Left ventricle myocardium superior (tissue), 1 donor: ENCODE measurements at regions not wholly inside any gene's neighbourhood (a gene's known extent, or its start where the extent isn't known, plus 50 kb on each side); places are given as distances from the start of the nearest gene placed in this dataset.

Source experiments
- ATAC-seq: fragments of 200-7000 bp; cut with Tn5 transposase; one replicate; pipeline ENCODE4 v1.9.1; 2020; ENCODE audit warnings: mild to moderate bottlenecking, moderate library complexity
- DNase-seq: peaks from one replicate; pipeline ENCODE4 v3.0.0-alpha.2; 2020
- intact Hi-C: fragments of 100-400 bp; cut with micrococcal nuclease; formaldehyde crosslinking; loops from one replicate; pipeline ENCODE4 v1.11.0; 2022
- donor health status: DM: no; HTN: yes; CAD: no; lungs with severe emphysema.

DNA sequence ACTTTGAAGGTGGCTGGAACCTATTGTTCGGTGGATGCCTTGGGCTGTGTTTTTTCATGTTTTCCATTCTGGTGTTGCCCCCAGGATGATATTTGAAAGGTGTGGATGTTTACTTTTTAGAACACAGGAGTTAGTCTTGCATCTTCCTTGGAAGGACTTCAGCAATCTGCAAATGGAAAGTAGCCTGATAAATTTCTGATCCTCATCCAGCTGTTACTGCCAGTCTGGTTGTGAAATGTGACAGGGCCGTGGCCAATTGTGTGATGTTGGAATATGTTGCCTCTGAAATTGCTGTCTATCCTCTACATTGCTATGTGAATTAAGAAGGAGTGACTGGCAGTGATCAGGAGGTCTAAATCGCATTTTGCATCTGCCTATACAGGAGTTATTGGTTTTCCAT lies 382.5 kb upstream of the C2CD4B start:
- DNase-seq (peak; percentile 41), ATAC-seq (peak; percentile 41)
- intact Hi-C loops: no loop called here

DNA sequence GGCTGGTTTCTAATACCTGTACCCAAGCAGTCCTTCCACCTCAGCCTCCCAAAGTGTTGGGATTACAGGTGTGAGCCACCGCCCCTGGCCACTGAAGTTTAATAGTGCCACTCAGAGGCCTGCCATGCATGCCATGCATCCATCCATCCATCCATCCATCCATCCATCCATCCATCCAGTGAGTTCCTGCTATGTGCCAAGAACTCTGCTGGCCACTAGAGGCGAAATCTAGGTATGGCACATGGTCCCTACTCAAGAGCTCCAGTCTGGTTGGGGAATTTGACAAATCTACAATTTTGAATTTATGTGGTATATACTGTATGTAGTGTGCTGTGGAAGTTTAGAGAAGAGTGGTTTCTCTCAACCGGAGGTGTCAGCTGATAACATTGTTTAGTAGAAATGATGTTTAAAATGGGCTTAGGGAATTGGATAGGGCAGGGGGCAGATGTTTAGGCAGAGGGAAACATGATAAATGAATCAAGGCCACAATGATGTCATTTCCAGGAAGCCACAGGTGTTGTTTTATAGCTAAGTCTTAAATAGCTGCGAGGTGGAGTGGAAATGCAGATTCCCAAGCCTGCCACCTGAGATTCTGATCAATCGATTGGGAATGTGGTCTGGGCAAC lies 384.4 kb upstream of the C2CD4B start:
- intact Hi-C loops: no loop called here
- ATAC-seq: no peak
- DNase-seq: no peak

DNA sequence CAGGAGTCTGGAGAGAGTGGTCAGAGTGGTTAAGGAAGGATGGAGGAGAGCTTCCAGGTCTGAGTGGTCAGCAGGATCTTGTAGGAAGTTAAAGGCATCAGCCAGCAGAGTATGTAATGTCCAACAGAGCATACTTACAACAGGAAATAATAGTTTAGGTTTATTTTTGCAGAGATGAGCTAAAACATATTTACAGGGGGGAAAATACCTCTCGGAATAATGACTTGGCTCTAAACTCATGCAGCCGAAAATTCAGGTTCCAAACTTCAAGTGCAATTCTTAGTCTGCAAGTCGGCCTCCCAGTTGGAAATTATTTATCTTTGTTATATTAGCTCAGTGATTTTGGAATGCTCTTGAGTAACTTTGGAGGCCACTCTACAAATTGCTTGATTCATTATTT lies 385.0 kb upstream of the C2CD4B start:
- intact Hi-C loops: loop anchor here (10.0 kb wide), 1 partner anchor 155 kb away; the partner anchor contains the start of gene TLN2
- ATAC-seq (no peak), DNase-seq (no peak)

DNA sequence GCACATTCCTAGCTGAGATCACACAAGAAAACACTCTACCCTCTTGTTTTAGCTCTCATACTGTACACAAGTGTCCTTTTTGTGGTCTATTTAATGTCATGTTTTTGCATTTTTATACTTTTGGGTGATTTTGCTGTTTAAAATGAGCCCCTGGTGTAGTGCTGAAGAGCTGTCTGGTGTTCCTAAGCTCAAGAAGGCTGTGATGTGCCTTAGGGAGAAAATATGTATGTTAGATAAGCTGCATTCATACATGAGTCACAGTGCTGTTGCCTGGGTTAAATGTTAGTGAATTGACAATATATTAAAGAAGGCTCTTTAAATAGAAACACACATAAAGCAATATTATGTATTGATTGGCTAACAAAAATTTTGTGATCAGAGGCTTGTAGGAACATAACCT lies 387.4 kb upstream of the C2CD4B start:
- intact Hi-C loops: loop anchor here (10.0 kb wide), 1 partner anchor 158 kb away; the partner anchor contains the start of gene TLN2
- DNase-seq (no peak), ATAC-seq (no peak)

DNA sequence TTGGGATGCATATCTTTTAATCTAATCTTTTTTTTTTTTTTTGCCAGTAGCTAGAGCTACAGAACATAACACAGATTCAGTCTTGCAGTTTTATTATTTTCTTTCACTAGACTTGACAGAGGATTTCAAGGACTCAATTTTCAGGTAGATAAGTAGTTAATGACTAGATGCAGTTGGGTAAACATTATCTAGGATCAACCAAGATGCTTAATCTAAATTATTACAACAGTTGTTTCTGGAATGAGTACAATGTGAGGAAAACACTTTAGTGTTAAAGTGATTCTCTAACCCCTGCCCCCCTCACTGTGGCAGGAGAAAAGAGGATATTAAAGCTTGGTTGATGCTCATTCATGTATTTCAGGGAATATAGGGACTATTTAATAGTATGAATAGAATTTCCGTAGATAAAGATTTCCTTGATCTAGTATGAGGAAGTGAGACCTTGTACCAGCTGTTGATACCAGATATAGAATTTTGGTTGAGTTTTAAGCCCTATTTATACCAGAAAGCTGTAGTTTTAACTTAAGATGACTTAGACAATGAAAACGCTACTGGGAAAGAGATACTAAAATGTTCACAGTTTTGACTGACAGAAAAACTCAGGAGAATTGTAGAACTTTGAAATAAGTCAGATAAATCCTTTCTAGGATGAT lies 389.0 kb upstream of the C2CD4B start:
- intact Hi-C loops: loop anchor here (10.0 kb wide), 1 partner anchor 159 kb away; the partner anchor contains the start of gene TLN2
- DNase-seq (no peak), ATAC-seq (no peak)

DNA sequence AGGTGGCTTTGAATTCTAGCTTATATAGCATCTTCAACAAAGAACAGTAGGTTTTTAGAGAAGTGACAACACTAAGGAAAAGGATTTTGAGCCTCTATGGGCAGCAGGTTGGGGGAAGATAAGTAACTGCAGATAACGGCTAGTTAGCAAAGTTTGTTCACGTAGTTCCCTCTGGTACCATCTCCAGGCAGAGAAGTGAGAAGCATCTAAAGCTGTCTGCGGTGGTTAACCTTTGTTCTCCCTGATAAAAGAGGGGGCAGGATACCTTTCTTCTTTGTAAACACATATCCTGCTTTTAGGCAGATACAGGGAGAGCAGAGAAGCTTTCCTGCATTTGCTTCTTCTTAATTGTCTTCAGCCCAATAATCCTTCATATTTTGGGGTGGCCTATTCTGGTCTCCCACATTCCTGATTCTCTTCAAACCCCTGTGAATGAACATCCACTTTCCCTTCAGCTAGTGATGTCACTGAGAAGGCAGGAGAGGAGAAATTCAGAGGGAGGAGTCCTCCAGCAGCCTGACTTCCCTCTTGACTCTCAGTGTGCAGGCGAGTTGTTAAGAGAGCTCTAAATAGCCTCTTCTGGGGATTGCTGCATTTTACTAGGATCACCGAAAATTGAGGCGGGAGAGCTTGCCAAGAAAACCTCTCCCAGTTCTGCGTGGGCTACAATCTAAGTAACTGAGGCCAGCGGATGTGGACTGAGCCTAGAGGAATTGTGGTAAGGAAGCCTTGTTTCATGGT lies 393.7 kb upstream of the C2CD4B start:
- DNase-seq: peak; percentile 46
- intact Hi-C loops: loop anchor here (10.0 kb wide), 1 partner anchor 164 kb away; the partner anchor contains the start of gene TLN2

DNA sequence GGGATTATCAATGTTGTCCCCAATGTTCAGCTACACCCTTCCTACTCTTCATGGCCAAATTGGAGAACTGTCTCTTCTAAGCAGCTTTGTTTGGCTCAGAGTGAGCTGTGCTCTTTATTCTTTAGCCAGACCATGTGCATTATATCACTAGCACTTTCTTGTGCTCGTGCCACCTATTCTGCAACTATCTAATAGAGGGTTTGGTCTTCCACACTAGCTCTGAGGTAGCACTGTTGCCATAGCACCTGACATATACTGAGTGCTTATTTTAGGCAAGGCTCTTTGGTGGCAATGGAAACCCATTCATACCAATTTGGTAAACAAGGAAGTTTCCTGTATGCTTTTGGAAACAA lies 394.3 kb upstream of the C2CD4B start:
- DNase-seq: no peak
- ATAC-seq: no peak
- intact Hi-C loops: loop anchor here (10.0 kb wide), 1 partner anchor 165 kb away; the partner anchor contains the start of gene TLN2

More for the DNA sequence above, 393.7 kb upstream of the C2CD4B start:
- peak; percentile 85 for ATAC-seq

DNA sequence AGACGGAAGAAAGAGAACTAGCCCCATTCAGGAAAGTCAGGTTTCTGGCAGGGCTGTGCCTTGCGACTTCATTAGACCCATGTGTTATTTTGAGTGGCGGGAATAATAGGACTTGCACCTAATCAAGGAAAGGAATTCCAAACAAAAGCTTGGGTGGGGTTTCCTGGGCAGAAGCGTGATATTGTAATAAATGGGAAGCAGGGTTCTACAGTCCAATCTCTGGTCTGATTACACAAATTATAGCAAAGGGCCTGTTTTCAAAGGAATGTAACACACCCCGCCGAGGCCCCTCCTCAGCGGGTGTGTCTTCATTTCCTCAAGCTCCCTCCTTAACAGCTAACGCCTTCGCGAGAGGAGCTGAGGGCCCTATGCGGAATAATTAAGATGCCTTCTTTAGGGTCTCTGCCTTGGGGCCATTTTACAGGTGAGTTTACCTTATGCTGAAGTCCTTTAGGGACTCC lies 396.0 kb upstream of the C2CD4B start:
- ATAC-seq (peak; percentile 59), DNase-seq (no peak)
- intact Hi-C loops: no loop called here

DNA sequence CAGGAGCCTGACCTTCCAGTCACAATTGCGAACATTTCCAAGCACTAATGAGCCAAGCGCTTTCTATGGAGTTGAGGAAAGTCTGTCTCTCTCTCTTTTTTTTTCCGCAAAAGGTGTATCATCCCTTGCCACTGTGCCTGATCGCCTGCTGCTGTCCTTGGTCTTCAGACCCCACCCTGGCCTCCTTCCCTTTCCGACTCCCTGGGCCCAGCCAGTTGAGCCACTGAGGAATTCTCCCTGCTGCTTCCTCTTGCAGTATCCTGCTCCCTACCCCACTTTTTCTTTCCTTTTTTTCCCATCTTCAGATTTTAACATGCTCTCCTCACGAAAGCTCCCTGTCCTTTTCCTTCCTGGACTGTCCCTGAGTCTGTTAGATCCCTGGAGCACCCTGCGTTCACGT lies 396.5 kb upstream of the C2CD4B start:
- DNase-seq: no peak
- no peak for ATAC-seq
- intact Hi-C loops: no loop called here

DNA sequence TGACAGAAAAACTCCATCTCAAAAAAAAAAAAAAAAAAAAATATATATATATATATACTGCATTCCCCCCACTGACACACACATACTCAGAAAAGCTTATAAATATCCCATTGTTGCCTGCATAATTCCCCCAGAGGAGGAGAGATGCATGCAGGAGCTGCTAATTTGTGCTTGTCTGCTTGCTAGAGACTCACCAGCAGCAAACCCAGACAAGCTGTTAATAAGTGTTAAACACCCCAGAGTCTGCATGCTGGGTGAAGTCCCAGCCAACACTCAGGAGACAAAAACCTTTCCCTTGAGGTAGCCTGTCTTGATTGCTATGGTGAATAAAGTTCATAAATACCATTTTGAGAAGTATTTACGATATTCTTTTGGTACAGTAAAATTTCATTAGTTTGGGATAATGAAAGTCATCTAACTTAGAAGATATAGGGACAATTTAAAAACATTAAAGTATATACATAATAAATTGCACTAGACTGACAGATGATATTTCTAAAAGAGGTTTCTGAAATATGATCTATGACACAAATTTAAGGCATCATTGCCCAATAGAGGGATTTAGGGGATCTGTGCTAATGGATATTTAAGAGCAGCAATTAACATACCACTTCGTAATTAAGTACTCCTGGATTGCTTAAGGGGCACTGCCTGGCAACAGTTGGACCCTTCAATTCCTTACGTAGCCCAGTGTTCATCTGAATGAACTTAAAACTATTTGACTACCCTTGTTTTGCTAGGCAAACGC lies 400.0 kb upstream of the C2CD4B start:
- no peak for DNase-seq
- intact Hi-C loops: no loop called here
- no peak for ATAC-seq

DNA sequence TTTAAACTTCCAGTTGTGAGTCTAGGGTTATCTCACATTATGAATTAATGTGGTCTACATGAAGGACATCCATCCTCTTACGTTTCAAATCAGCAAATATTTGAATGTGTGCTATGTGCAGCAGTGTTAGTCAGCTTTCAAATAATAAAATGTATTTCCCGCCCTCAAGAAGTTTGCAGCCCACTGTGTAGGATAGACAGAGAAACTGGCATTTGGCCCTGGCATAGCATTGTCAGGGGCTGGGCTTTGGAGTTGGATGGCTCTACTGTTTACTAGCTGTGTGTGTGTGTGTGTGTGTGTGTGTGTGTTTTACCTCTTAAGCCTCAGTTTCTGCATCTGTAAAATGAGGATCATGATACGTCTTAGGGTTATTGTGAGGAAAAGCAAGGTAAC lies 400.5 kb upstream of the C2CD4B start:
- DNase-seq (no peak), ATAC-seq (no peak)
- intact Hi-C loops: no loop called here

DNA sequence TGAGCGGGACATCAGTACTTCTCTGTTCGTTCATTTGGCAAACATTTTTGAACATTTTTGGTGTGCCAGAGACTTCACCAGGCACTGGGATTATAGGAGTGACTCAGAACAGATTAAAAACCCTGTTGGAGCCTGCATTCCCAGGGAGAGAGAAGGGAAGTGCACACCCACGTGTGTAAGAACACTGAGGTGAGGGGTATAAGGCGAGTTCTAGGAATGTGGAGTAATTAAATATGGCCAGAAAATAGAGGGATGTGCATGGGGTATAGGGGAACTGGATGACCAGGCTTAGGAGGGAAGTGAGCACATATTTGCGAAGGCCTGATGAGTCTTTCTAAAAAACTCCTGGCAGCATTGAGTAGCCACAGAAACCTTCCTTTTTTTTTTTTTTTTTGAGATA lies 401.2 kb upstream of the C2CD4B start:
- ATAC-seq: no peak
- DNase-seq: no peak
- intact Hi-C loops: no loop called here

DNA sequence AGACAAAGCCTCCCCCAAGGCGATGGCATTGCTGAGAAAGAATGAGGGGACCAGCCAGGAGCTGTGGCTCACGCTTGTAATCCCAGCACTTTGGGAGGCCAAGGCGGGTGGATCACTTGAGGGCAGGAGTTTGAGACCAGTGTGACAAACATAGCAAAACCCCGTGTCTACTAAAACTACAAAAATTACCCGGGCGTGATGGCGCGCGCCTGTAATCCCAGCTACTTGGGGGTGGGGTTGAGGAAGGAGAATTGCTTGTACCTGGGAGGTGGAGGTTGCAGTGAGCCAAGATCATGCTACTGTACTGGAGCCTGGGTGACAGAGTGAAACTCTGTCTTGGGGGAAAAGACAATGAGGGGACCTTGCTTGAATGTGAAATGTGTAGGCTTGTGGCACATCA lies 402.4 kb upstream of the C2CD4B start:
- intact Hi-C loops: no loop called here
- ATAC-seq (no peak), DNase-seq (no peak)

DNA sequence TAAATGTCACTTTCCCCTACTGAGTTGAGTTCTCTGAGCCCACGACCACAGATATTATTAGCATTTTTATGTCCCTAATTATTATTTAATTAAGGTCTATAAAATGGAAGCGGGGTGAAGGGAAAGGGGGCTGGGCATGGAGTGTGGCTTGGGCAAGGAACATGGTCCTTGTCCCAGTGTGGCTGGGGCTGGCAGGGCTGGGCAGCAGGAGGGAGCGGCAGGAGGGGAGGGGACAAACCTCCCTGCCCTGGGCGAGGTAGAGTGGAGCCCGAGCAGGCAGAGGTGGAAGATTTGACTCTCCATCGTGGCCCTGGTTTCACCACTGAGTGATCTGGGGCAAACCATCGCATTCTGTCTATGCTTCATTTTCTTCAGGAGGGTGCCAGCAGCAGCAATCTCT lies 402.9 kb upstream of the C2CD4B start:
- DNase-seq: no peak
- ATAC-seq: no peak
- intact Hi-C loops: no loop called here

DNA sequence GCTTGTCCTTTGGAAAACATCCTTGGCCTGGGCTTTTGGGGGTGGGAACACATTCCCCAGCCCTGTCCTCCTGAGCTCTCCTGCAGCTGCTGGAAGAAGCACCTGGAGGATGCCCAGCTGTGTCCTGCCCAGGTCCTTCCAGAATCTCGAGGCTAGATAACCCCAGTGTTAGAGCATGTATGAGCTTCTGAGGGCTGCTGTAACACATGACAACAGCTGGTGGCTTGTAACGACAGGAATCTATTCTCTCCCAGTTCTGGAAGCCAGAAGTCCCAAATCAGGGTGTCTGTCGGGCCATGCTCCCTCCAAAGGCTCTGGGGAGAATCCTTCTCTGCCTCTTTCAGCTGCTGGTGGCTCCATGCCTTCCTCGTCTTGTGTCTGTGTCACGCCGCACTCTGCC lies 403.6 kb upstream of the C2CD4B start:
- no peak for DNase-seq
- ATAC-seq: no peak

DNA sequence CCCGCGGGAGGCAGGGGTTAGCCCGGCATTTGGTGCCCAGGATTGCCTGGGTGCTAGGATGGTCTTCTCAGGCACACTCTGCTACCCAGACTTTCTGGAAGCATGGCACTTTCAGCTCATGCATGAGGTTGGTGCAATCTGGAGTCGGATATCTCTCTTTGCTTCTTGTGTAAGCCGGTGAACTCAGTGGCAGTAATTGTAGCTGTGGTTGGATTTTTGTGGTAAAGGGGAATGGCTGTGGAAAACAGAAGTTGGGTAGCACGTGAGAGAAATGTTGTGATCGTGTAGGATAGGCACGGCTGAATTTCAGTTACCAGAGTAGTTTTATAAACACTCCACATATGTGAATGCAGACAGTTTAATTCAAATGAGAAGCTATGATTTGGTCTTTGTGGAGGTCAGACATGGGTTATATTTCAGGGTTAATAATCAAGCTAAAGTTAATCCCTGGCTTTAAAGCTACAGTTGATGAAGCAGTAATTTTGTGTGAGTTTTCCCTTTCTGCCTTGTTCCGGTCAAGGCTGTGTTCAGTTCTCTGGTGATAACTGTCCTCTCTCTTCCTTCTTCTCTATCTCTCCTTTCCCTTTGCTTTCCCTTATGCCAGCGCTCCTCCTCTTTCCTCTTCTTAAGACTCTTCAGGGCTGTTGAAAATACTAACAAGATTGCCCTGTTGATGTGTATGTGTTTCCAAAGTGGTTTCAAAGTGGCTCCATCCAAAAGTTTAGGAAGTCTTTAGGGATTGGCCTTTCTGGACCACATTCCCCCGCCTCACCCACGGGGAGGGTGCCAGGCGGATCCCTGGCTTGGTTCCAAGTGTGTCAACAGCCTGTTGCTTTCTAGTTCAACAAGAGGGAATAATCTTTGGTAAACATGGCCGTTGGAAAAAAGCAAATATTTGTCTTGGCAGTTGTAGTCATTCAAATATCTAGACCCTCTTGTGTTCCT lies 404.6 kb upstream of the C2CD4B start:
- peak; percentile 80 for DNase-seq
- intact Hi-C loops: no loop called here
- peak; percentile 65 for ATAC-seq

More for the DNA sequence above, 403.6 kb upstream of the C2CD4B start:
- intact Hi-C loops: no loop called here

DNA sequence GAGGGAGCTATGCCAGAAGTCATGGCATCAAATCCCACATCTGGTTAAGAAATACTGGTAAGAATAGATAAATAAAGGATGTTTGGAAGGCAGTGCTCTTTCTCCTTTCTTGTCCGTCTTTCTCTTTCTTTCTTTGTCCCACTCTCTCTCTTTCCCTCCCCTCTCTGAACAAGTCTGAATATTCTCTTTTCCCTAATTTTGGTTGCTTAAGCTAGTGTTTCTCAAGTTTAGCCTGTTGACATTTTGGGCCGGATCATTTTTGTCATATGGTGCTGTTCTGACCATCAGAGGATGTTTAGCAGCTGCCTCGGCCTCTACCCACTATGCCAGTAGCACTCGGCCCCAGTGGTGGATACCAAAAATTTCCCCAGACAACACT lies 405.3 kb upstream of the C2CD4B start:
- no peak for DNase-seq
- intact Hi-C loops: no loop called here
- ATAC-seq: peak; percentile 21

DNA sequence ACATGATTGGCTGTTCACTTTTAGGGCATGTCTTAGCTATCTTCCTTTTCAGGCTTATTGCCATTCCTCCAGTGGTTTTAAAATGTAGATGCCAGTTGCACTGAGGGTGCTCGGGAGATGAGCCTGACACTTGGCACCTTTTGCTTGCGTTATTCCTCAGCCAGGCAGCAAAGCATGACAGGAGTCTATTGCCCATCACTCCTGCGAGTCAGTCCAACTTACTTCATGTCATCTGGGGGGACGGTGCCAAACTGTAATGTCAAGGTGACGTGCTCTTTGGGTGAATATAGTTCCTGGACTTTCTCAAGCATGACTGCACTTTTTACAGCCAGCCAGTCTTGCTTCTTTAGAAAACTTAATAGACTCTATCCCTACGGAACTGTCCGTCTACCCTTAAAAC lies 406.0 kb upstream of the C2CD4B start:
- intact Hi-C loops: no loop called here
- ATAC-seq (peak; percentile 47), DNase-seq (no peak)

DNA sequence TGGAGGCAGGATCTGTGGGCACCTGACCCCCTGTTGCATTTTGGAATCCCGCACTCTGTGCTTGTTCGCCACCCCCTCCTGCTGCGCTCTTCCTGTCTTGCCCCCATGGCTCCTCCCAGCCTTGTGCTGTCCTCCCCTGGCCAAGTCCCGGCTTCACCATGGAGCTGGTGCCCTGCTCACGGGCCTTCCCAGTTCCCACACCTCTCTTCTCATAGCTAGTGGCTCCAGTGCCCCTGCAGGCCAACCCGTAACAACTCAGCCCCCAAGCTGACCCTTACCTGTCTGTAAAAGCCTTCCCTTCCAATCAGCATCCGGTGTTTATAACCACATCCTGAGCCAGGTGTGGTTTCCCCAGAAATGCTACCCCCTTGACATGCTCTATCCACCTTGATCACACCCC lies 407.7 kb upstream of the C2CD4B start:
- DNase-seq (no peak), ATAC-seq (no peak)
- intact Hi-C loops: no loop called here
